Loucy (cell line): ENCODE measurements at regions not wholly inside any gene's neighbourhood (a gene's known extent, or its start where the extent isn't known, plus 50 kb on each side); places are given as distances from the start of the nearest gene placed in this dataset.

Experiments used
- CTCF ChIP-seq: fragments of 200-600 bp; sonication (generic); conservative IDR thresholded peaks from 2 replicates; pipeline ENCODE4 v1.5.1; 2014; ENCODE audit warnings: mild to moderate bottlenecking, antibody characterized with exemption, low read length
- EZH2phosphoT487 ChIP-seq: fragments of 200-600 bp; IDR thresholded peaks from 2 replicates; pipeline ENCODE4 v1.6.1; 2018; ENCODE audit warnings: antibody characterized with exemption, mild to moderate bottlenecking, moderate library complexity, borderline replicate concordance

DNA sequence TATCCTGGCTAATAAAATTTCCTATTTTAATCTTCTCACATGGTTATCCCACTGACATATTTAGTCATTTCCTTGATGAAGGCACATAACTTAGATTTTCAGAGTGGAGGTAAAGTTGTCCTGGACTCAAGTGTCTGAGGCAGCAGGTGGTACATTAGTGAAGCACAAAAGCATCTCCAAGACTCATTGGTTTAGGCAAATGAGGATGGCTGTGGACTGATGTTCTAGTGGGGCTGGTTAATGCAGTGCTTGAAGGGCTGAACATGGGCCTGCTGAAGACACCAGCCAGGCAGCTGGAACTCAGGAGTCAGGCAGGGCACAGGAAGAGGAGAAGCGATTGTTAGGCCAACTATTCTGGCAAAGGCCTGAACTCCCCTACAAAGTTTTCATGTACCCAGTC lies 76.3 kb upstream of the SESN3 start:
- TF ChIP-seq EZH2phosphoT487 (no peak), CTCF (no peak)
